GM06990 (cell line): ENCODE measurements at regions not wholly inside any gene's neighbourhood (a gene's known extent, or its start where the extent isn't known, plus 50 kb on each side); places are given as distances from the start of the nearest gene placed in this dataset.
"Not testable (repeated sequence)": the region's sequence is repeated elsewhere in the genome, so short reads cannot be mapped to it uniquely, and the experiment has no call there.

Source experiments
- DNase-seq: peaks from one replicate; pipeline ENCODE4 v3.0.0-alpha.2; 2011; ENCODE audit not compliant: insufficient read length; ENCODE audit errors: extremely low read depth
- H3K27me3 ChIP-seq: replicated peaks from 2 replicates; pipeline ENCODE4 v1.6.0; 2011; ENCODE audit warnings: low read length; ENCODE audit not compliant: control insufficient read depth, insufficient read depth
- H3K36me3 ChIP-seq: 2 replicates; pipeline ENCODE4 v1.5.1; 2011; ENCODE audit warnings: low read length; ENCODE audit not compliant: control insufficient read depth, insufficient read depth
- H3K4me3 ChIP-seq: replicated peaks from 2 replicates; pipeline ENCODE4 v1.5.1; 2011; ENCODE audit warnings: low read depth, mild to moderate bottlenecking, control low read depth, low read length
- CTCF ChIP-seq: IDR thresholded peaks from 2 replicates; pipeline ENCODE4 v1.5.1; 2011; ENCODE audit warnings: low read length, control low read depth, mild to moderate bottlenecking, inconsistent platforms; ENCODE audit not compliant: insufficient read depth, poor library complexity, severe bottlenecking

DNA sequence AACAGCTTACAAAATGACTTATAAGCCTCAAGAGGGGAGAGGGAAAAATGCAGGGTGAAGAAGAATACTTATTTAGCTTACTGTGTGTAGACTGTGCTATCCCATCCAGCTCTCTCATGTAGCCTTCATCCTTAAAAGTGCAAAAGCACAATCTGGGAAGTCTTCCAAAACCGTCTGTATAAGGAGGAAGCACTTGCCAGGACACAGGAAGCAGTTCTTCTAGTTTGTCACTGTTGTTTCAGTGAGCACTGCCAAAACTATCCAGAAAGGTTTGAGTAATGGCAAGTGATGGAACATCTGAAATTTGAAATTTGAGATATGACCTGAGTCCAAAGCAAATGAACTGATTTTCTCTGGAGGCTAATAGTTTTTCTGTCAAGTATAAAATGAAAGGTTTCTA lies 140.8 kb upstream of the ISL1 start:
- no peak for TF ChIP-seq CTCF
- H3K4me3 ChIP-seq = no peak overlapping the region
- no peaks in the 10 kb centered on the region for H3K36me3 ChIP-seq
- H3K27me3 ChIP-seq = no peaks in the 10 kb centered on the region
- no peak for DNase-seq

GRCh38 chr5:51250957-51251356 lies 132.3 kb upstream of the ISL1 start:
- not testable (repeated sequence) for H3K27me3 ChIP-seq, H3K4me3 ChIP-seq, H3K36me3 ChIP-seq, DNase-seq

DNA sequence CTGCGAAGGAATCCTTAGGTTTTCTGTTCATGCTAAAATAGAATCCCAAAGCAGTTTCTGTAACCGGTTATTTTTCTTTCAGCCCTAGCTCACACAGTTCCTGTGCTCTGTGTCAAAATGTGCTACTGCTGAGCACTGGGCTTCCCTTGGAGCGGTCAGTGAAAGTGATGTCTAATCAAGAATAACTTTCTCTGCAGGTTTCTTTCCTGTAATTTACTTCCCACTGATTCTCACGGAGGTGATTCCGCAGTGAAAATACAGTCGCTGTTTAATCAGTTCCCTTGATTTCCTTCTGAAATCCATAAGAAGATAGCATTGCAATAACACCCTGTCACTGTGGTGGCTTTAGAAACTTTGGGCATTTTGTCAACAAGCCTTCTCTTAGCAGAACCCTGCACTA lies 112.0 kb upstream of the ISL1 start:
- no peak for DNase-seq
- no peak overlapping the region for H3K4me3 ChIP-seq
- H3K27me3 ChIP-seq = no peaks in the 10 kb centered on the region
- no peaks in the 10 kb centered on the region for H3K36me3 ChIP-seq
- no peak for TF ChIP-seq CTCF

DNA sequence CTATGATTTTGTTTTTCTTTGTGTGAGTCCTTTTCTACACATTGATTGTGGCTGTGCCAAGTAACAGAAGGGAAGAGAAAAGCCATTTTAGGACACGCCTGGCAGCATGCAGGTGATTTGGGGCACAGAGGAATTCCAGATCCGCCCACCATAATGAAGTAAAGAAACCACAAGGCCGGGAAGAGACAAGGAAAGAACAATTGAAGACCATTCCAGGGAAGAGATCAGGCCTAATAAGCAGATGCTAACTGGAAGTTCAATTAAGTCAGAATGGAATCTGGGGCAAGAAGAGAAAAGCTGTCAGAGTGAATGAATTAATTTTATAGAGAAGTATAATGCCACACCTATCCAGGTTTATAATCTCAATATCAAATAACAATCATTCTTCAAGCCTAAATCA lies 110.2 kb upstream of the ISL1 start:
- Histone ChIP-seq H3K4me3 (no peak overlapping the region), H3K27me3 (no peaks in the 10 kb centered on the region), H3K36me3 (no peaks in the 10 kb centered on the region)
- no peak for DNase-seq
- TF ChIP-seq CTCF = no peak

- DNase-seq = no peak
- TF ChIP-seq CTCF = no peak
- H3K4me3 ChIP-seq = no peak overlapping the region
- no peaks in the 10 kb centered on the region for H3K27me3 ChIP-seq
- no peaks in the 10 kb centered on the region for H3K36me3 ChIP-seq
Observed at GRCh38 chr5:51273871-51274270, 109.4 kb upstream of the ISL1 start.

DNA sequence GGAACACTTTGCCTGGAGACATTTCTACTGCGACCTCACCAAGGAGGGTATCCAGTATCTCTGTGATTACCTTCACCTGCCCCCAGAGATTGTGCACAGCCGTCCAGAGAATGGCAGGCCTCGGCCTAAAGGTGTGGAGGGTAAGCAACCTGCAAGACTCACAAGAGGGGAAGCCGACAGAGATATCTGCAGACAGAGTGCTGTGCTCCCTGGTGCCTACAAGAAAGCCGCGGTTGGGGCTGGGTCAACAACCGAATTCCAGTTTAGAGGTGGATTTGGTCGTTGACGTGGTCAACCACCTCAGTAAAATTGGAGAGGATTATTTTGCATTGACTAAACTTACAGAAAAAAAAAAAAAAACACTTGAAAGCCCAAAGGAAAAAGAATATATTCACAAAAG lies 107.8 kb upstream of the ISL1 start:
- TF ChIP-seq CTCF = no peak
- Histone ChIP-seq H3K4me3 (no peak overlapping the region), H3K36me3 (no peaks in the 10 kb centered on the region), H3K27me3 (no peaks in the 10 kb centered on the region)
- DNase-seq = no peak
